HCT116 (cell line): ENCODE measurements at regions not wholly inside any gene's neighbourhood (a gene's known extent, or its start where the extent isn't known, plus 50 kb on each side); places are given as distances from the start of the nearest gene placed in this dataset.

ENCODE experiments used
- ATAC-seq: fragments of 200-7000 bp; cut with Tn5 transposase; 2 replicates; pipeline ENCODE4 v1.9.1; 2020; ENCODE audit warnings: mild to moderate bottlenecking, moderate library complexity
- BruUV-seq: library from RNA; stranded (reverse); fragments of 400-500 nt; replicated peaks from 2 replicates; lab custom pipeline; 2021; lab: Mats Ljungman, UMichigan
- CTCF ChIA-PET: fragments of 300-600 bp; sonication (Branson Sonifier 250); formaldehyde crosslinking; loops from one replicate; lab custom pipeline; 2021; ENCODE audit warnings: antibody characterized with exemption; lab: Charles Lee
- POLR2A ChIA-PET: fragments of 300-600, 350-600 bp; sonication (Branson Sonifier 250); formaldehyde crosslinking; loops from one replicate; lab custom pipeline; 2021; ENCODE audit warnings: antibody characterized with exemption; lab: Charles Lee
- RAD21 ChIA-PET, 2 experiments: fragments of 300-600 bp; sonication (Branson Sonifier 250); formaldehyde crosslinking; loops; one replicate each; lab custom pipeline; 2023; ENCODE audit warnings: low total read pairs in 2 of 2; ENCODE audit not compliant: uncharacterized antibody in 2 of 2, unreplicated experiment in 2 of 2, low non-redundant PET in 1 of 2; lab: Charles Lee
- DNase-seq: peaks from one replicate; pipeline ENCODE4 v3.0.0-alpha.2; 2010; ENCODE audit warnings: low read depth, low spot score
- H2AFZ ChIP-seq: fragments of 200-600 bp; shearing (Covaris generic), sonication (generic); 2 replicates; pipeline ENCODE4 v1.6.1; 2017; ENCODE audit warnings: low read depth, mixed run types, mixed read lengths, antibody characterized with exemption, low read length; ENCODE audit not compliant: poor library complexity, severe bottlenecking
- H3K27ac ChIP-seq: 2 replicates; pipeline ENCODE4 v1.5.1; 2012; ENCODE audit warnings: low read depth, low read length
- H3K27me3 ChIP-seq: fragments of 200-600 bp; sonication (generic); 2 replicates; pipeline ENCODE4 v1.6.1; 2016; ENCODE audit warnings: mixed run types, low read length, mixed read lengths; ENCODE audit not compliant: insufficient read depth
- H3K36me3 ChIP-seq, 2 experiments: fragments of 200-500 bp in 1 of 2; fragments of 200-600 bp in 1 of 2; sonication (Bioruptor generic) in 1 of 2; sonication (generic) in 1 of 2; 2 replicates each; pipeline versions ENCODE4 v1.5.1 to v1.6.1; 2014 to 2016; ENCODE audit warnings: low read length in 2 of 2, inconsistent platforms in 1 of 2, mixed read lengths in 1 of 2, mixed run types in 1 of 2; ENCODE audit not compliant: insufficient read depth in 2 of 2, control insufficient read depth in 1 of 2
- H3K4me1 ChIP-seq, 2 experiments: fragments of 200-600 bp in 1 of 2; sonication (generic) in 1 of 2; 2 replicates each; pipeline versions ENCODE4 v1.5.1 to v1.6.1; 2012 to 2017; ENCODE audit warnings: low read length in 2 of 2, inconsistent platforms in 1 of 2, mild to moderate bottlenecking in 1 of 2, mixed read lengths in 1 of 2, mixed run types in 1 of 2, moderate library complexity in 1 of 2; ENCODE audit not compliant: insufficient read depth in 2 of 2, control insufficient read depth in 1 of 2
- H3K4me2 ChIP-seq: fragments of 200-600 bp; sonication (generic); 2 replicates; pipeline ENCODE4 v1.6.1; 2017; ENCODE audit warnings: mixed run types, low read length, mixed read lengths
- H3K4me3 ChIP-seq, 2 experiments: fragments of 200-600 bp in 1 of 2; sonication (generic) in 1 of 2; replicated peaks in 1 of 2; 2 replicates each; pipeline ENCODE4 v1.5.1; 2011 to 2016; ENCODE audit warnings: low read length in 2 of 2, control low read depth in 1 of 2, low read depth in 1 of 2, mild to moderate bottlenecking in 1 of 2, mixed read lengths in 1 of 2, mixed run types in 1 of 2
- H3K79me2 ChIP-seq: fragments of 200-600 bp; sonication (generic); 2 replicates; pipeline ENCODE4 v1.6.1; 2017; ENCODE audit warnings: mild to moderate bottlenecking, mixed run types, low read length, moderate library complexity, mixed read lengths; ENCODE audit not compliant: insufficient read depth
- H3K9ac ChIP-seq: fragments of 200-600 bp; sonication (generic); 2 replicates; pipeline ENCODE4 v1.6.1; 2016; ENCODE audit warnings: low read length, mixed read lengths
- H3K9me2 ChIP-seq: fragments of 200-600 bp; sonication (generic), shearing (Covaris generic); 2 replicates; pipeline ENCODE4 v1.6.1; 2017; ENCODE audit warnings: mixed run types, mild to moderate bottlenecking, moderate library complexity; ENCODE audit not compliant: insufficient read depth
- H3K9me3 ChIP-seq, 2 experiments: fragments of 200-500 bp in 1 of 2; fragments of 200-600 bp in 1 of 2; sonication (Bioruptor generic) in 1 of 2; sonication (generic) in 1 of 2; 2 replicates each; pipeline ENCODE4 v1.6.1; 2014 to 2017; ENCODE audit warnings: low read length in 2 of 2, mixed read lengths in 2 of 2, inconsistent platforms in 1 of 2, low read depth in 1 of 2, mild to moderate bottlenecking in 1 of 2, mixed run types in 1 of 2, moderate library complexity in 1 of 2; ENCODE audit not compliant: control insufficient read depth in 1 of 2, insufficient read depth in 1 of 2
- H4K20me1 ChIP-seq: fragments of 200-600 bp; sonication (generic), shearing (Covaris generic); 2 replicates; pipeline ENCODE4 v1.6.1; 2017; ENCODE audit warnings: mixed run types, mild to moderate bottlenecking, moderate library complexity; ENCODE audit not compliant: insufficient read depth
- JUND ChIP-seq: IDR thresholded peaks from 2 replicates; pipeline ENCODE4 v1.6.1; 2012
- SIN3A ChIP-seq: IDR thresholded peaks from 2 replicates; pipeline ENCODE4 v1.6.1; 2012; ENCODE audit warnings: low read depth
- SRF ChIP-seq: IDR thresholded peaks from 2 replicates; pipeline ENCODE4 v1.6.1; 2012; ENCODE audit warnings: low read depth
- TCF7L2 ChIP-seq: IDR thresholded peaks from 2 replicates; pipeline ENCODE4 v1.7.0; 2011; ENCODE audit warnings: borderline replicate concordance, inconsistent platforms; ENCODE audit not compliant: insufficient read depth, insufficient read length; ENCODE audit errors: extremely low read depth
- ZNF274 ChIP-seq: fragments of 200-500 bp; sonication (Bioruptor generic); IDR thresholded peaks from 2 replicates; pipeline ENCODE4 v1.6.1; 2014; ENCODE audit warnings: mild to moderate bottlenecking, low read depth, low read length, inconsistent platforms
- intact Hi-C: fragments of 100-400 bp; cut with micrococcal nuclease; formaldehyde crosslinking; loops from 2 replicates; pipeline ENCODE4 v1.10.0; 2022
- TF ChIP-seq, protein P1 (sequence below): IDR thresholded peaks from 2 replicates; pipeline ENCODE4 v1.6.1; 2012; ENCODE audit warnings: low read depth

DNA sequence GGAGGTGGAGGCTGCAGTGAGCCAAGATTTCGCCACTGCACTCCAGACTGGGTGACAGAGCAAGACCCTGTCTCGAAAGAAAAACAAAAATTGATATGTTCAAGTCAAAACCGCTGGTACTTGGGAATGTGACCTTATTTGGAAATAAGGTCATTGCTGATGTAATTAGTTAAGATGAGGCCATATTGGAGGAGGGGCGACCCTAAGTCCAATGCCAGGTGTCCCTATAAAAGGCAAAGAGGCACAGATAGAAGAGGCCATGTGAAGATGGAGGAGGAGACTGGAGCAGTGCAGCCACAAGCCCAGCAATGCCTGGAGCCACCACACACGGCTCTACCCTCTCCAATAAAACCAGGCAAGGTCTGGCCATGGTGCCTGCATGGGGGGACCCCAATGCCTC lies 50.8 kb upstream of the JPH3 start:
- Histone ChIP-seq H3K4me1 (peaks cover 2 to 10% of the 10 kb centered on the region in 2 experiments; a peak in 2 of 4 replicates), H3K36me3 (no peaks in the 10 kb centered on the region), H3K9me3 (no peaks in the 10 kb centered on the region; a peak in 1 of 4 replicates), H3K9ac (no peak overlapping the region), H3K9me2 (no peaks in the 10 kb centered on the region), H4K20me1 (no peaks in the 10 kb centered on the region), H2AFZ (no peak overlapping the region), H3K4me3 (no peak overlapping the region), H3K27me3 (peaks cover 11% of the 10 kb centered on the region; the same call in 1 of the 2 replicates), H3K79me2 (no peaks in the 10 kb centered on the region), H3K4me2 (no peak overlapping the region), H3K27ac (no peak overlapping the region)
- BruUV-seq: no TSS peak
- ChIA-PET RAD21 (interaction anchor here in 1 of 2 experiments (1.2 kb wide), 1 partner anchor 19 kb away, joined by 3 read pairs; no protein-coding TSS in a partner anchor), POLR2A (no interaction called here), CTCF (interaction anchor here (1.4 to 1.5 kb wide), 2 partner anchors 12 to 85 kb away, joined by 3 to 6 read pairs; no protein-coding TSS in a partner anchor)
- intact Hi-C loops: loop anchor here (2.0 kb wide), 1 partner anchor 319 kb away; no protein-coding TSS in a partner anchor
- ATAC-seq (no peak), DNase-seq (no peak)
- no peak for TF ChIP-seq TCF7L2
- TF ChIP-seq SIN3A: no peak
- no peak for TF ChIP-seq ZNF274
- TF ChIP-seq, protein P1, sequence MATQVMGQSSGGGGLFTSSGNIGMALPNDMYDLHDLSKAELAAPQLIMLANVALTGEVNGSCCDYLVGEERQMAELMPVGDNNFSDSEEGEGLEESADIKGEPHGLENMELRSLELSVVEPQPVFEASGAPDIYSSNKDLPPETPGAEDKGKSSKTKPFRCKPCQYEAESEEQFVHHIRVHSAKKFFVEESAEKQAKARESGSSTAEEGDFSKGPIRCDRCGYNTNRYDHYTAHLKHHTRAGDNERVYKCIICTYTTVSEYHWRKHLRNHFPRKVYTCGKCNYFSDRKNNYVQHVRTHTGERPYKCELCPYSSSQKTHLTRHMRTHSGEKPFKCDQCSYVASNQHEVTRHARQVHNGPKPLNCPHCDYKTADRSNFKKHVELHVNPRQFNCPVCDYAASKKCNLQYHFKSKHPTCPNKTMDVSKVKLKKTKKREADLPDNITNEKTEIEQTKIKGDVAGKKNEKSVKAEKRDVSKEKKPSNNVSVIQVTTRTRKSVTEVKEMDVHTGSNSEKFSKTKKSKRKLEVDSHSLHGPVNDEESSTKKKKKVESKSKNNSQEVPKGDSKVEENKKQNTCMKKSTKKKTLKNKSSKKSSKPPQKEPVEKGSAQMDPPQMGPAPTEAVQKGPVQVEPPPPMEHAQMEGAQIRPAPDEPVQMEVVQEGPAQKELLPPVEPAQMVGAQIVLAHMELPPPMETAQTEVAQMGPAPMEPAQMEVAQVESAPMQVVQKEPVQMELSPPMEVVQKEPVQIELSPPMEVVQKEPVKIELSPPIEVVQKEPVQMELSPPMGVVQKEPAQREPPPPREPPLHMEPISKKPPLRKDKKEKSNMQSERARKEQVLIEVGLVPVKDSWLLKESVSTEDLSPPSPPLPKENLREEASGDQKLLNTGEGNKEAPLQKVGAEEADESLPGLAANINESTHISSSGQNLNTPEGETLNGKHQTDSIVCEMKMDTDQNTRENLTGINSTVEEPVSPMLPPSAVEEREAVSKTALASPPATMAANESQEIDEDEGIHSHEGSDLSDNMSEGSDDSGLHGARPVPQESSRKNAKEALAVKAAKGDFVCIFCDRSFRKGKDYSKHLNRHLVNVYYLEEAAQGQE: no peak
- no peak for TF ChIP-seq JUND
- no peak for TF ChIP-seq SRF
